K562 (cell line): ENCODE measurements at regions not wholly inside any gene's neighbourhood (a gene's known extent, or its start where the extent isn't known, plus 50 kb on each side); places are given as distances from the start of the nearest gene placed in this dataset.
A peak's percentile ranks its signal among the peaks of the same experiment; 100 is the strongest.

ENCODE experiments used
- ATAC-seq: fragments of 200-7000 bp; cut with Tn5 transposase; 3 replicates; pipeline ENCODE4 v1.9.1; 2020; ENCODE audit warnings: moderate library complexity
- BruUV-seq: library from RNA; stranded (reverse); fragments of 400-500 nt; replicated peaks from 2 replicates; lab custom pipeline; 2021; lab: Mats Ljungman, UMichigan
- CTCF ChIA-PET: fragments of 300-600 bp; formaldehyde crosslinking; extraction: SDS; loops from one replicate; lab custom pipeline; 2021; ENCODE audit warnings: low intra/inter-chr PET ratio; lab: Yijun Ruan, JAX
- POLR2A ChIA-PET: fragments of 300-600, 350-650 bp; sonication (Branson Sonifier 250); formaldehyde crosslinking; extraction: SDS; loops from one replicate; lab custom pipeline; 2021; ENCODE audit warnings: antibody characterized with exemption, inconsistent platforms; lab: Yijun Ruan, JAX
- DNase-seq, 4 experiments: peaks; one replicate each; pipeline versions ENCODE4 v3.0.0 to v3.0.0-alpha.2; 2011 to 2018; ENCODE audit warnings: low spot score in 3 of 4, mixed read lengths in 3 of 4; ENCODE audit errors: extremely low read depth in 1 of 4
- FAIRE-seq: peaks from 2 replicates; lab custom pipeline; 2011; peaks lifted over from hg19 to GRCh38; lab: Jason Lieb, UNC
- H2AFZ ChIP-seq: 2 replicates; pipeline ENCODE4 v1.6.0; 2011; ENCODE audit warnings: low read depth, low read length, control low read depth, inconsistent platforms
- H3K27ac ChIP-seq: fragments of 200-600 bp; 3 replicates; pipeline ENCODE4 v1.8.0; 2011; ENCODE audit warnings: low read depth, mild to moderate bottlenecking, control low read depth, inconsistent platforms, low read length, moderate library complexity, mixed read lengths; ENCODE audit errors: extremely low read depth
- H3K27me3 ChIP-seq, 2 experiments: fragments of 300-600 bp in 1 of 2; 2 replicates in 1 of 2; 3 replicates in 1 of 2; pipeline versions ENCODE4 v1.6.0 to v1.8.0; 2011; ENCODE audit warnings: inconsistent platforms in 2 of 2, low read length in 2 of 2, mild to moderate bottlenecking in 1 of 2, mixed read lengths in 1 of 2, moderate library complexity in 1 of 2; ENCODE audit not compliant: control insufficient read depth in 2 of 2, insufficient read depth in 2 of 2
- H3K36me3 ChIP-seq: fragments of 300-600 bp; 3 replicates; pipeline ENCODE4 v1.8.0; 2011; ENCODE audit warnings: mild to moderate bottlenecking, low read length, inconsistent platforms; ENCODE audit not compliant: control insufficient read depth, insufficient read depth
- H3K4me1 ChIP-seq, 2 experiments: fragments of 200-600 bp in 1 of 2; replicated peaks in 1 of 2; 2 replicates in 1 of 2; 3 replicates in 1 of 2; pipeline versions ENCODE4 v1.5.1 to v1.8.0; 2011; ENCODE audit warnings: inconsistent platforms in 2 of 2, low read length in 2 of 2, mild to moderate bottlenecking in 1 of 2, mixed read lengths in 1 of 2, moderate library complexity in 1 of 2; ENCODE audit not compliant: control insufficient read depth in 2 of 2, insufficient read depth in 2 of 2
- H3K4me2 ChIP-seq: 2 replicates; pipeline ENCODE4 v1.6.1; 2011; ENCODE audit warnings: low read length, control low read depth, inconsistent platforms, mixed read lengths; ENCODE audit not compliant: insufficient read depth
- H3K4me3 ChIP-seq: fragments of 200-600 bp; sonication (generic), shearing (Covaris generic); 2 replicates; pipeline ENCODE4 v1.5.1; 2016; ENCODE audit warnings: control low read depth, inconsistent platforms
- H3K79me2 ChIP-seq: fragments of 200-600 bp; 3 replicates; pipeline ENCODE4 v1.8.0; 2011; ENCODE audit warnings: low read length, inconsistent platforms; ENCODE audit not compliant: control insufficient read depth, insufficient read depth
- H3K9ac ChIP-seq, 2 experiments: 2 replicates each; pipeline versions ENCODE4 v1.6.0 to v1.6.1; 2011; ENCODE audit warnings: low read depth in 2 of 2, low read length in 2 of 2, control low read depth in 1 of 2, inconsistent platforms in 1 of 2, mild to moderate bottlenecking in 1 of 2, mixed read lengths in 1 of 2; ENCODE audit not compliant: insufficient read depth in 1 of 2
- H3K9me1 ChIP-seq: one replicate; pipeline ENCODE4 v1.6.0; 2011; ENCODE audit warnings: inconsistent platforms, mild to moderate bottlenecking, low read length, moderate library complexity; ENCODE audit not compliant: control insufficient read depth, insufficient read depth
- H3K9me3 ChIP-seq: replicated peaks from 2 replicates; pipeline ENCODE4 v1.5.1; 2011; ENCODE audit warnings: low read depth, low read length, inconsistent platforms; ENCODE audit not compliant: control insufficient read depth, insufficient read depth
- H4K20me1 ChIP-seq: replicated peaks from 2 replicates; pipeline ENCODE4 v1.6.1; 2011; ENCODE audit warnings: low read length, inconsistent platforms, mixed read lengths; ENCODE audit not compliant: control insufficient read depth, insufficient read depth
- HDGF ChIP-seq: fragments of 450-650 bp; IDR thresholded peaks from 2 replicates; pipeline ENCODE4 v1.6.1; 2016
- HNRNPLL ChIP-seq: fragments of 200-400 bp; formaldehyde crosslinking; IDR thresholded peaks from 2 replicates; pipeline ENCODE4 v1.6.1; 2017; ENCODE audit warnings: low read length, low read depth, mild to moderate bottlenecking; ENCODE audit not compliant: poor library complexity, severe bottlenecking
- MAFF ChIP-seq: IDR thresholded peaks from 2 replicates; pipeline ENCODE4 v1.6.1; 2012; ENCODE audit warnings: low read length, improper control_type of control experiment
- RBBP5 ChIP-seq: fragments of 200-600 bp; sonication (generic); IDR thresholded peaks from 2 replicates; pipeline ENCODE4 v1.6.1; 2012; ENCODE audit warnings: borderline replicate concordance, mild to moderate bottlenecking, low read length, control low read depth, inconsistent platforms; ENCODE audit not compliant: insufficient read depth, poor library complexity, severe bottlenecking
- RBM34 ChIP-seq: fragments of 200-400 bp; formaldehyde crosslinking; IDR thresholded peaks from 2 replicates; pipeline ENCODE4 v1.6.1; 2018; ENCODE audit warnings: low read length, borderline replicate concordance; ENCODE audit not compliant: insufficient read depth
- SRSF9 ChIP-seq: fragments of 200-400 bp; formaldehyde crosslinking; IDR thresholded peaks from 2 replicates; pipeline ENCODE4 v1.6.1; 2017; ENCODE audit warnings: low read depth, low read length, borderline replicate concordance
- ZFP30 ChIP-seq: fragments of 250-450 bp; sonication (Bioruptor Pico); IDR thresholded peaks from 2 replicates; pipeline ENCODE4 v1.8.0; 2022; ENCODE audit warnings: moderate library complexity, mild to moderate bottlenecking, inconsistent platforms, borderline replicate concordance
- ZNF3 ChIP-seq: fragments of 250-450 bp; sonication (Bioruptor Pico); IDR thresholded peaks from 2 replicates; pipeline ENCODE4 v1.5.0; 2021; ENCODE audit warnings: mild to moderate bottlenecking, moderate library complexity
- ZNF778 ChIP-seq: fragments of 450-650 bp; formaldehyde crosslinking; IDR thresholded peaks from 2 replicates; pipeline ENCODE4 v1.4.0; 2020; ENCODE audit warnings: mild to moderate bottlenecking, moderate library complexity
- WGBS: fragments of 100-300 bp; shearing (Covaris generic); methylation state at CpG from one replicate; pipeline ENCODE4 v1.1.6; 2016; ENCODE audit warnings: low coverage, mixed read lengths; ENCODE audit not compliant: insufficient coverage; ENCODE audit errors: missing lambda C conversion rate; 5-methylcytosine and 5-hydroxymethylcytosine counted together
- in situ Hi-C: fragments of 300-500 bp; cut with MboI; formaldehyde crosslinking; loops from 4 replicates; pipeline ENCODE4 v1.15.0; 2018; ENCODE audit warnings: inconsistent platforms, mixed read lengths
- intact Hi-C: fragments of 100-400 bp; cut with micrococcal nuclease; formaldehyde crosslinking; loops from 2 replicates; pipeline ENCODE4 v1.14.2; 2022
- TF ChIP-seq, protein P1 (sequence below), 2 experiments: IDR thresholded peaks in 1 of 2; conservative IDR thresholded peaks in 1 of 2; 2 replicates each; pipeline ENCODE4 v1.6.1; 2016; ENCODE audit warnings: low read depth in 2 of 2, mild to moderate bottlenecking in 1 of 2, missing compliant biosample characterization in 1 of 2, missing genetic modification characterization in 1 of 2, moderate library complexity in 1 of 2
- TF ChIP-seq, protein P2 (sequence below): fragments of 250-450 bp; sonication (Bioruptor Pico); IDR thresholded peaks from 2 replicates; pipeline ENCODE4 v1.6.1; 2021; ENCODE audit warnings: mild to moderate bottlenecking
- TF ChIP-seq, protein P3 (sequence below): fragments of 150-350 bp; IDR thresholded peaks from 2 replicates; pipeline ENCODE4 v1.6.1; 2014; ENCODE audit warnings: low read depth, mild to moderate bottlenecking, low read length, borderline replicate concordance

DNA sequence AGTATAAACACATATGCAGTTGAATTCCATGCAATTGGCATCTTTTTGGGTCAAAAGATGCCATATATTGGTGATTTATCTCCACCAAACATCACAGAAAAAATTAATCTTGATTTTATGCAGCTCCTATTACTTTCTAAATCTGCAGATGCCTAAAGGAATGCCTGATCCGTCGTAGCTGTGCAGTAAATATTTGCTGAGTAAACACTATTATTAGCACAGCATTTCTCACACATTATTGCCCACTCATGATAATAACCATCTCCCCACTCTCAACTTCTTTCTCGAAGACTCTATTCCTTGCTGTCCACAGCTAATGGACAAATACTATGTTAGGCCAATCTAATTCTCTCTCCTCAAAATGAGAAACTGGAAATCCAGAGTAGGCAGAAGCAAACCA is 625.2 kb downstream of the ZIC1 start (continued):
- no peak for TF ChIP-seq RBBP5
- peak; percentile 44; the same call in 1 of the 2 replicates for TF ChIP-seq MAFF
- TF ChIP-seq, protein P1, sequence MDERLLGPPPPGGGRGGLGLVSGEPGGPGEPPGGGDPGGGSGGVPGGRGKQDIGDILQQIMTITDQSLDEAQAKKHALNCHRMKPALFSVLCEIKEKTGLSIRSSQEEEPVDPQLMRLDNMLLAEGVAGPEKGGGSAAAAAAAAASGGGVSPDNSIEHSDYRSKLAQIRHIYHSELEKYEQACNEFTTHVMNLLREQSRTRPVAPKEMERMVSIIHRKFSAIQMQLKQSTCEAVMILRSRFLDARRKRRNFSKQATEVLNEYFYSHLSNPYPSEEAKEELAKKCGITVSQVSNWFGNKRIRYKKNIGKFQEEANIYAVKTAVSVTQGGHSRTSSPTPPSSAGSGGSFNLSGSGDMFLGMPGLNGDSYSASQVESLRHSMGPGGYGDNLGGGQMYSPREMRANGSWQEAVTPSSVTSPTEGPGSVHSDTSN (CRISPR knock-in tag; IDR thresholded peaks at IDR 0.05; ENCODE audit: low read depth): no peak
- TF ChIP-seq, protein P1 (tag; conservative IDR thresholded peaks at IDR 0.05; ENCODE audit: low read depth): no peak
- TF ChIP-seq, all 486 proteins: peak for 4

DNA sequence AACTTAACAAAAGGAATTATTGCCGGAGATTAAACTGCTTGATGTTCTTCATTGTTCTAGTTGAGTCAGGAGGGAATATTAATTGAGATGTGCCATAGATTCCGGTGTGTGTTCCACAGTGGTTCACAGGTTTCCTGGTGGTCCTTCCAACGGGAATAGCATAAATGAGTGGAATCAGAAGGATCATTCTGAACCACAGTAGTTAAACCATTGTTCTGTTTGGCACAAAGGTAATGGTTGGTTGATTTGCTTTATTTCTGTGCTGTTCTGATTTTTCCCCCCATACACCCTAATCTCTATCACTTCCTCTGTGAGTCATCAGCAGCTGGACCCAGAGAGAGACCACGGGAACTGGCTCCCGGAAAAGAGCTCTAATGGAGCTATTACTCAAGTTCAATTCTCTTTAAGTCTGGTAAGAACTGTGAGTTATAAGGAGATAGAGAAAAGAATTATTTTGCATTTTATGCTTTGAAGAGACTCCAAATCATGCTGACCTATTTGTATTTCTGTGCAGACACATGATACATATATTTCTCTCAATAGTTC is 627.2 kb downstream of the ZIC1 start:
- H3K4me1 ChIP-seq: no peaks in the 10 kb centered on the region
- no peaks in the 10 kb centered on the region for H3K9me3 ChIP-seq
- no peak overlapping the region for H3K4me2 ChIP-seq
- no TSS peak for BruUV-seq
- H4K20me1 ChIP-seq: no peaks in the 10 kb centered on the region
- no peak overlapping the region for H3K27ac ChIP-seq
- no peak overlapping the region for H2AFZ ChIP-seq
- intact Hi-C loops: no loop called here
- H3K36me3 ChIP-seq: no peaks in the 10 kb centered on the region
- no peak overlapping the region for H3K4me3 ChIP-seq
- CTCF ChIA-PET: no interaction called here
- ATAC-seq (no peak), DNase-seq (no peak), FAIRE-seq (no peak)
- 0% methylated on average over 5 of the region's 5 CpGs for WGBS
- POLR2A ChIA-PET: no interaction called here
- in situ Hi-C loops: no loop called here
- no peaks in the 10 kb centered on the region for H3K79me2 ChIP-seq
- H3K27me3 ChIP-seq: no peaks in the 10 kb centered on the region
- no peak overlapping the region for H3K9ac ChIP-seq
- no peaks in the 10 kb centered on the region for H3K9me1 ChIP-seq
- TF ChIP-seq ZNF3 (no peak), HDGF (no peak), SRSF9 (no peak), RBM34 (no peak), ZNF778 (CRISPR knock-in tag) (no peak), HNRNPLL (no peak), ZFP30 (CRISPR knock-in tag) (no peak)
- TF ChIP-seq, protein P2, sequence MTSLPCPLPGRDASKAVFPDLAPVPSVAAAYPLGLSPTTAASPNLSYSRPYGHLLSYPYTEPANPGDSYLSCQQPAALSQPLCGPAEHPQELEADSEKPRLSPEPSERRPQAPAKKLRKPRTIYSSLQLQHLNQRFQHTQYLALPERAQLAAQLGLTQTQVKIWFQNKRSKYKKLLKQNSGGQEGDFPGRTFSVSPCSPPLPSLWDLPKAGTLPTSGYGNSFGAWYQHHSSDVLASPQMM: no peak
- TF ChIP-seq, protein P3, sequence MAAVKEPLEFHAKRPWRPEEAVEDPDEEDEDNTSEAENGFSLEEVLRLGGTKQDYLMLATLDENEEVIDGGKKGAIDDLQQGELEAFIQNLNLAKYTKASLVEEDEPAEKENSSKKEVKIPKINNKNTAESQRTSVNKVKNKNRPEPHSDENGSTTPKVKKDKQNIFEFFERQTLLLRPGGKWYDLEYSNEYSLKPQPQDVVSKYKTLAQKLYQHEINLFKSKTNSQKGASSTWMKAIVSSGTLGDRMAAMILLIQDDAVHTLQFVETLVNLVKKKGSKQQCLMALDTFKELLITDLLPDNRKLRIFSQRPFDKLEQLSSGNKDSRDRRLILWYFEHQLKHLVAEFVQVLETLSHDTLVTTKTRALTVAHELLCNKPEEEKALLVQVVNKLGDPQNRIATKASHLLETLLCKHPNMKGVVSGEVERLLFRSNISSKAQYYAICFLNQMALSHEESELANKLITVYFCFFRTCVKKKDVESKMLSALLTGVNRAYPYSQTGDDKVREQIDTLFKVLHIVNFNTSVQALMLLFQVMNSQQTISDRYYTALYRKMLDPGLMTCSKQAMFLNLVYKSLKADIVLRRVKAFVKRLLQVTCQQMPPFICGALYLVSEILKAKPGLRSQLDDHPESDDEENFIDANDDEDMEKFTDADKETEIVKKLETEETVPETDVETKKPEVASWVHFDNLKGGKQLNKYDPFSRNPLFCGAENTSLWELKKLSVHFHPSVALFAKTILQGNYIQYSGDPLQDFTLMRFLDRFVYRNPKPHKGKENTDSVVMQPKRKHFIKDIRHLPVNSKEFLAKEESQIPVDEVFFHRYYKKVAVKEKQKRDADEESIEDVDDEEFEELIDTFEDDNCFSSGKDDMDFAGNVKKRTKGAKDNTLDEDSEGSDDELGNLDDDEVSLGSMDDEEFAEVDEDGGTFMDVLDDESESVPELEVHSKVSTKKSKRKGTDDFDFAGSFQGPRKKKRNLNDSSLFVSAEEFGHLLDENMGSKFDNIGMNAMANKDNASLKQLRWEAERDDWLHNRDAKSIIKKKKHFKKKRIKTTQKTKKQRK: no peak
